IMR-90 (cell line): ENCODE measurements at regions not wholly inside any gene's neighbourhood (a gene's known extent, or its start where the extent isn't known, plus 50 kb on each side); places are given as distances from the start of the nearest gene placed in this dataset.

Source experiments
- BHLHE40 ChIP-seq: fragments of 150-350 bp; IDR thresholded peaks from 2 replicates; pipeline ENCODE4 v1.6.1; 2016; ENCODE audit warnings: mild to moderate bottlenecking, low read depth, low read length
- FOS ChIP-seq: fragments of 150-350 bp; IDR thresholded peaks from 2 replicates; pipeline ENCODE4 v1.6.1; 2016; ENCODE audit warnings: low read depth, low read length
- NFE2L2 ChIP-seq: fragments of 150-350 bp; IDR thresholded peaks from 2 replicates; pipeline ENCODE4 v1.6.1; 2016; ENCODE audit warnings: low read depth, mild to moderate bottlenecking, low read length
- POLR2A ChIP-seq: IDR thresholded peaks from 2 replicates; pipeline ENCODE4 v1.6.1; 2012; ENCODE audit warnings: mild to moderate bottlenecking, low read depth, low read length
- RAD21 ChIP-seq: IDR thresholded peaks from 2 replicates; pipeline ENCODE4 v1.6.1; 2012; ENCODE audit warnings: low read length, improper control_type of control experiment
- SMC3 ChIP-seq: fragments of 150-350 bp; IDR thresholded peaks from 2 replicates; pipeline ENCODE4 v1.6.1; 2016; ENCODE audit warnings: low read depth, mild to moderate bottlenecking, antibody characterized with exemption, low read length, moderate library complexity
- TF ChIP-seq, protein P1 (sequence below): conservative IDR thresholded peaks from 2 replicates; pipeline ENCODE4 v1.5.1; 2012; ENCODE audit warnings: mild to moderate bottlenecking, low read depth, low read length, improper control_type of control experiment
- TF ChIP-seq, protein P2 (sequence below): fragments of 150-350 bp; IDR thresholded peaks from 2 replicates; pipeline ENCODE4 v1.6.1; 2017; ENCODE audit warnings: mild to moderate bottlenecking, antibody characterized with exemption, low read length, low read depth

DNA sequence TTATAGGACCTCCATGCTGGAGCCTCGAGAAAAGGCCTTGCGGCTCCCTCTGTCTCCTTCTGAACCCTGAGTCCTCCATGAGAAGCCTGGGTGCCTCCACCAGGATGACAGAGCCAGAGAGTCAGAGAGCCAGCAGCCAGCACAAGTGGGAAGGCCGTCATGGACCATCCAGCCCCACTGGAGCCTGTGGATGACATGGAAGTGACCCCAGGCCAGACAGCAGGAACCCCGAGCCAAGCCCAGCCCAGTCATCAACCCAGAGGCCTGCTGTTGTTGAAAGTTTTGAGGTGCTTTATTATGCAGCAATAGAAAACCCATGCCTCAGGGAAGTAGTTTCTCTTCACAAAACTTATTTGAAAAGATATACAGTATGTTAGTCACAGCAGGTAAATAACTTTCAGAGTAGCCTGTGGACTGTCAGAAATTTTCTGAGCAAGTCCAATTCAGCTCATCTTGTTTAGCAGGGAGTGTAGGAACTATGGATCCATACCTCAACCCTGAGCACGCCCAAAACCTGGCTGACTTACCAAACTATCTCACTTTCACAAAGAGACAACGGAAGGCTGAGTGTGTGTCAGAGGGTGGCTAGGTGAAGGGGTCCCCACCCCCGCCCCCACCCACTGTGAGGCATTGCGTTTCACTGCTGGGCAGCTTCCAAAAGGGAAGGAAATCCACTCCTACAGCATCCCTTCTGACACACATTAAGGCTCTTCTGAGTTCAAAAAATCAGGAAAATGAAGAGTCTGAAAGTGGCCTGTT, 79.9 kb upstream of the NDUFV2 start:
- TF ChIP-seq POLR2A (no peak), FOS (no peak), NFE2L2 (no peak), RAD21 (no peak), BHLHE40 (no peak), SMC3 (no peak)
- TF ChIP-seq, protein P1, sequence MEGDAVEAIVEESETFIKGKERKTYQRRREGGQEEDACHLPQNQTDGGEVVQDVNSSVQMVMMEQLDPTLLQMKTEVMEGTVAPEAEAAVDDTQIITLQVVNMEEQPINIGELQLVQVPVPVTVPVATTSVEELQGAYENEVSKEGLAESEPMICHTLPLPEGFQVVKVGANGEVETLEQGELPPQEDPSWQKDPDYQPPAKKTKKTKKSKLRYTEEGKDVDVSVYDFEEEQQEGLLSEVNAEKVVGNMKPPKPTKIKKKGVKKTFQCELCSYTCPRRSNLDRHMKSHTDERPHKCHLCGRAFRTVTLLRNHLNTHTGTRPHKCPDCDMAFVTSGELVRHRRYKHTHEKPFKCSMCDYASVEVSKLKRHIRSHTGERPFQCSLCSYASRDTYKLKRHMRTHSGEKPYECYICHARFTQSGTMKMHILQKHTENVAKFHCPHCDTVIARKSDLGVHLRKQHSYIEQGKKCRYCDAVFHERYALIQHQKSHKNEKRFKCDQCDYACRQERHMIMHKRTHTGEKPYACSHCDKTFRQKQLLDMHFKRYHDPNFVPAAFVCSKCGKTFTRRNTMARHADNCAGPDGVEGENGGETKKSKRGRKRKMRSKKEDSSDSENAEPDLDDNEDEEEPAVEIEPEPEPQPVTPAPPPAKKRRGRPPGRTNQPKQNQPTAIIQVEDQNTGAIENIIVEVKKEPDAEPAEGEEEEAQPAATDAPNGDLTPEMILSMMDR = no peak
- TF ChIP-seq, protein P2, sequence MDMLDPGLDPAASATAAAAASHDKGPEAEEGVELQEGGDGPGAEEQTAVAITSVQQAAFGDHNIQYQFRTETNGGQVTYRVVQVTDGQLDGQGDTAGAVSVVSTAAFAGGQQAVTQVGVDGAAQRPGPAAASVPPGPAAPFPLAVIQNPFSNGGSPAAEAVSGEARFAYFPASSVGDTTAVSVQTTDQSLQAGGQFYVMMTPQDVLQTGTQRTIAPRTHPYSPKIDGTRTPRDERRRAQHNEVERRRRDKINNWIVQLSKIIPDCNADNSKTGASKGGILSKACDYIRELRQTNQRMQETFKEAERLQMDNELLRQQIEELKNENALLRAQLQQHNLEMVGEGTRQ = no peak
